IMR-90 (cell line): ENCODE measurements at regions not wholly inside any gene's neighbourhood (a gene's known extent, or its start where the extent isn't known, plus 50 kb on each side); places are given as distances from the start of the nearest gene placed in this dataset.

Source experiments
- ATAC-seq: fragments of 200-7000 bp; cut with Tn5 transposase; 2 replicates; pipeline ENCODE4 v1.9.1; 2020; ENCODE audit warnings: low read depth, mild to moderate bottlenecking, moderate library complexity
- BruUV-seq: library from RNA; stranded (reverse); fragments of 400-500 nt; replicated peaks from 2 replicates; lab custom pipeline; 2021; lab: Mats Ljungman, UMichigan
- CTCF ChIA-PET: fragments of 300-600 bp; formaldehyde crosslinking; extraction: SDS; loops from one replicate; lab custom pipeline; 2021; ENCODE audit warnings: antibody characterized with exemption; lab: Yijun Ruan, JAX
- POLR2A ChIA-PET: fragments of 300-600 bp; sonication (Branson Sonifier 250); formaldehyde crosslinking; loops from one replicate; lab custom pipeline; 2022; ENCODE audit warnings: antibody characterized with exemption; ENCODE audit not compliant: unreplicated experiment; lab: Charles Lee
- DNase-seq: peaks from one replicate; pipeline ENCODE4 v3.0.0; 2013
- H2AFZ ChIP-seq: replicated peaks from 2 replicates; pipeline ENCODE3; 2013; ENCODE audit warnings: low read length, mild to moderate bottlenecking; ENCODE audit not compliant: poor library complexity
- H2AK5ac ChIP-seq: 2 replicates; pipeline ENCODE4 v1.6.1; 2013; ENCODE audit warnings: low read depth, low read length, inconsistent platforms
- H2AK9ac ChIP-seq: replicated peaks from 2 replicates; pipeline ENCODE3; 2013; ENCODE audit warnings: mild to moderate bottlenecking, low read depth, low read length, moderate library complexity; ENCODE audit not compliant: poor library complexity
- H2BK120ac ChIP-seq: 2 replicates; pipeline ENCODE4 v1.6.1; 2013; ENCODE audit warnings: low read depth, low read length, inconsistent platforms
- H2BK15ac ChIP-seq: 3 replicates; pipeline ENCODE4 v1.6.1; 2013; ENCODE audit warnings: low read depth, low read length, inconsistent platforms
- H2BK20ac ChIP-seq: 2 replicates; pipeline ENCODE4 v1.6.1; 2013; ENCODE audit warnings: low read depth, mild to moderate bottlenecking, inconsistent platforms, low read length, moderate library complexity
- H2BK5ac ChIP-seq: 2 replicates; pipeline ENCODE4 v1.6.1; 2013; ENCODE audit warnings: mild to moderate bottlenecking, low read depth, low read length, inconsistent platforms; ENCODE audit not compliant: poor library complexity, severe bottlenecking
- H3K14ac ChIP-seq: replicated peaks from 2 replicates; pipeline ENCODE4 v1.6.1; 2013; ENCODE audit warnings: low read depth, low read length, inconsistent platforms
- H3K18ac ChIP-seq: 2 replicates; pipeline ENCODE4 v1.6.1; 2013; ENCODE audit warnings: low read depth, low read length, control low read depth
- H3K23ac ChIP-seq: 2 replicates; pipeline ENCODE4 v1.6.1; 2013; ENCODE audit warnings: low read depth, low read length, inconsistent platforms
- H3K27ac ChIP-seq: 2 replicates; pipeline ENCODE4 v1.5.1; 2013; ENCODE audit warnings: mild to moderate bottlenecking, control low read depth, low read length; ENCODE audit not compliant: insufficient read depth
- H3K27me3 ChIP-seq: 2 replicates; pipeline ENCODE4 v1.6.1; 2013; ENCODE audit warnings: low read length; ENCODE audit not compliant: control insufficient read depth, insufficient read depth
- H3K36me3 ChIP-seq: 2 replicates; pipeline ENCODE4 v1.6.1; 2013; ENCODE audit warnings: low read length, mixed read lengths; ENCODE audit not compliant: control insufficient read depth, insufficient read depth
- H3K4ac ChIP-seq: 2 replicates; pipeline ENCODE4 v1.6.1; 2013; ENCODE audit warnings: low read depth, low read length, inconsistent platforms
- H3K4me1 ChIP-seq: 2 replicates; pipeline ENCODE4 v1.6.1; 2013; ENCODE audit warnings: low read length, mixed read lengths; ENCODE audit not compliant: control insufficient read depth, insufficient read depth
- H3K4me2 ChIP-seq: 2 replicates; pipeline ENCODE4 v1.6.1; 2013; ENCODE audit warnings: low read depth, mild to moderate bottlenecking, control low read depth, low read length, moderate library complexity
- H3K4me3 ChIP-seq: 2 replicates; pipeline ENCODE4 v1.5.1; 2013; ENCODE audit warnings: low read depth, mild to moderate bottlenecking, control low read depth, low read length, moderate library complexity; ENCODE audit not compliant: insufficient read depth
- H3K56ac ChIP-seq: 2 replicates; pipeline ENCODE4 v1.6.1; 2013; ENCODE audit warnings: low read length, inconsistent platforms; ENCODE audit not compliant: insufficient read depth; ENCODE audit errors: extremely low read depth
- H3K79me1 ChIP-seq, 2 experiments: 2 replicates each; pipeline ENCODE4 v1.6.1; 2013; ENCODE audit warnings: low read length in 2 of 2, inconsistent platforms in 1 of 2, low read depth in 1 of 2
- H3K9ac ChIP-seq: 2 replicates; pipeline ENCODE4 v1.6.1; 2013; ENCODE audit warnings: low read depth, low read length, control low read depth
- H3K9me1 ChIP-seq: 2 replicates; pipeline ENCODE4 v1.6.1; 2013; ENCODE audit warnings: low read length, inconsistent platforms; ENCODE audit not compliant: insufficient read depth
- H3K9me3 ChIP-seq: 2 replicates; pipeline ENCODE4 v1.6.1; 2013; ENCODE audit warnings: low read length; ENCODE audit not compliant: control insufficient read depth, insufficient read depth
- H4K20me1 ChIP-seq: 2 replicates; pipeline ENCODE4 v1.6.1; 2013; ENCODE audit warnings: low read length, inconsistent platforms; ENCODE audit not compliant: insufficient read depth
- H4K5ac ChIP-seq: 2 replicates; pipeline ENCODE4 v1.6.1; 2013; ENCODE audit warnings: mild to moderate bottlenecking, low read depth, low read length, control low read depth
- H4K8ac ChIP-seq, 2 experiments: 2 replicates each; pipeline ENCODE4 v1.6.1; 2013; ENCODE audit warnings: low read depth in 2 of 2, low read length in 2 of 2, control low read depth in 1 of 2, inconsistent platforms in 1 of 2
- H4K91ac ChIP-seq: 2 replicates; pipeline ENCODE4 v1.6.1; 2013; ENCODE audit warnings: low read depth, low read length, inconsistent platforms; ENCODE audit not compliant: insufficient read depth
- BHLHE40 ChIP-seq: fragments of 150-350 bp; IDR thresholded peaks from 2 replicates; pipeline ENCODE4 v1.6.1; 2016; ENCODE audit warnings: mild to moderate bottlenecking, low read depth, low read length
- FOS ChIP-seq: fragments of 150-350 bp; IDR thresholded peaks from 2 replicates; pipeline ENCODE4 v1.6.1; 2016; ENCODE audit warnings: low read depth, low read length
- MAFK ChIP-seq: IDR thresholded peaks from 2 replicates; pipeline ENCODE4 v1.6.1; 2012; ENCODE audit warnings: low read depth, low read length, improper control_type of control experiment
- MAZ ChIP-seq: IDR thresholded peaks from 2 replicates; pipeline ENCODE4 v1.6.1; 2012; ENCODE audit warnings: low read depth, mild to moderate bottlenecking, low read length, improper control_type of control experiment, moderate library complexity, borderline replicate concordance
- MXI1 ChIP-seq: IDR thresholded peaks from 2 replicates; pipeline ENCODE4 v1.6.1; 2012; ENCODE audit warnings: low read depth, mild to moderate bottlenecking, low read length, moderate library complexity, borderline replicate concordance
- NFE2L2 ChIP-seq: fragments of 150-350 bp; IDR thresholded peaks from 2 replicates; pipeline ENCODE4 v1.6.1; 2016; ENCODE audit warnings: low read depth, mild to moderate bottlenecking, low read length
- RFX5 ChIP-seq: IDR thresholded peaks from 2 replicates; pipeline ENCODE4 v1.8.0; 2012; ENCODE audit warnings: low read depth, mild to moderate bottlenecking, low read length, moderate library complexity
- WGBS, 2 experiments: methylation state at CpG; one replicate each; pipeline versions ENCODE4 v1.1.5 to v1.1.7; 2013; ENCODE audit warnings: missing lambda C conversion rate in 2 of 2; ENCODE audit not compliant: insufficient read length in 1 of 2; ENCODE audit errors: extremely low coverage in 2 of 2; 5-methylcytosine and 5-hydroxymethylcytosine counted together
- dilution Hi-C: fragments of 300-500 bp; cut with HindIII; formaldehyde crosslinking; loops from one replicate; pipeline ENCODE4 v1.14.3; 2018; ENCODE audit warnings: low sequenced_read_pairs; ENCODE audit not compliant: unreplicated experiment
- in situ Hi-C: fragments of 300-500 bp; cut with MboI; formaldehyde crosslinking; loops from 3 replicates; pipeline ENCODE4 v1.14.3; 2019; ENCODE audit warnings: low sequenced_read_pairs, inconsistent platforms, mixed read lengths
- intact Hi-C: fragments of 100-400 bp; cut with micrococcal nuclease; formaldehyde crosslinking; loops from 2 replicates; pipeline ENCODE4 v1.10.0; 2022

- H4K5ac ChIP-seq: no peak overlapping the region
- no peak overlapping the region for H2BK20ac ChIP-seq
- DNase-seq (no peak), ATAC-seq (no peak)
- H4K91ac ChIP-seq: no peak overlapping the region
- BruUV-seq: no TSS peak
- WGBS, 2 experiments: no CpG with 5 or more reads among the region's 1 CpG
- no peak overlapping the region for H4K8ac ChIP-seq
- ChIA-PET POLR2A (interaction anchor here (0.6 kb wide), 1 partner anchor 36 kb away, joined by 3 read pairs; no protein-coding TSS in a partner anchor), CTCF (no interaction called here)
- no peak overlapping the region for H2AFZ ChIP-seq
- H3K9ac ChIP-seq: no peak overlapping the region
- H3K4me3 ChIP-seq: no peak overlapping the region
- H3K14ac ChIP-seq: no peak overlapping the region
- H3K56ac ChIP-seq: no peak overlapping the region
- no peaks in the 10 kb centered on the region for H4K20me1 ChIP-seq
- no peak overlapping the region for H3K4me2 ChIP-seq
- no peaks in the 10 kb centered on the region for H3K79me1 ChIP-seq
- no peak overlapping the region for H3K18ac ChIP-seq
- no peak overlapping the region for H2BK5ac ChIP-seq
- no peak overlapping the region for H2AK9ac ChIP-seq
- TF ChIP-seq NFE2L2: no peak
- no peak for TF ChIP-seq FOS
- no peak for TF ChIP-seq MAFK
- no peak for TF ChIP-seq RFX5
- no peak for TF ChIP-seq MXI1
- no peak for TF ChIP-seq BHLHE40
- TF ChIP-seq MAZ: no peak
- H3K9me1 ChIP-seq: no peaks in the 10 kb centered on the region
- no peaks in the 10 kb centered on the region for H3K9me3 ChIP-seq
- H3K4me1 ChIP-seq: no peaks in the 10 kb centered on the region
- no peak overlapping the region for H3K4ac ChIP-seq
- H3K27ac ChIP-seq: no peak overlapping the region
- no peaks in the 10 kb centered on the region for H3K27me3 ChIP-seq
- no peak overlapping the region for H2BK120ac ChIP-seq
- in situ Hi-C loops (no loop called here), dilution Hi-C loops (no loop called here), intact Hi-C loops (no loop called here)
- no peak overlapping the region for H3K23ac ChIP-seq
- no peak overlapping the region for H2BK15ac ChIP-seq
- no peak overlapping the region for H2AK5ac ChIP-seq
- no peaks in the 10 kb centered on the region for H3K36me3 ChIP-seq
Observed at GRCh38 chr16:63606778-63607177, 1515.1 kb downstream of the CDH11 start.
